ENCODE measurements at regions not wholly inside any gene's neighbourhood (a gene's known extent, or its start where the extent isn't known, plus 50 kb on each side); places are given as distances from the start of the nearest gene placed in this dataset.

- TF ChIP-seq POLR2A (IDR thresholded peaks at IDR 0.05; ENCODE audit: low read depth, low read length) (no peak), TAF1 (IDR thresholded peaks at IDR 0.05; ENCODE audit: low read depth, low read length) (no peak), POLR2AphosphoS5 (IDR thresholded peaks at IDR 0.05; ENCODE audit: low read depth, low read length) (no peak)
These were observed 170.6 kb upstream of the RFX3 start for GRCh38 chr9:3696368-3696767.

Data from GM12891 (cell line).